CD14-positive monocyte (primary cell): ENCODE measurements at regions not wholly inside any gene's neighbourhood (a gene's known extent, or its start where the extent isn't known, plus 50 kb on each side); places are given as distances from the start of the nearest gene placed in this dataset.

ENCODE experiments used
- DNase-seq, 3 donors: peaks; one replicate each; pipeline ENCODE4 v3.0.0-alpha.2; 2011 to 2022
- H2AFZ ChIP-seq: 2 replicates; pipeline ENCODE4 v1.6.0; 2012; ENCODE audit warnings: mild to moderate bottlenecking, low read depth, low read length, inconsistent platforms; ENCODE audit not compliant: insufficient read depth, poor library complexity, severe bottlenecking
- H3K27ac ChIP-seq, 2 donors: 1 replicate in 1 of 2; 2 replicates in 1 of 2; pipeline ENCODE4 v1.5.1; 2012 to 2013; ENCODE audit warnings: low read length in 2 of 2, control low read depth in 1 of 2, inconsistent platforms in 1 of 2, low read depth in 1 of 2, mild to moderate bottlenecking in 1 of 2
- H3K27me3 ChIP-seq, 2 donors: one replicate each; pipeline versions ENCODE4 v1.6.0 to v1.6.1; 2011 to 2013; ENCODE audit warnings: low read length in 2 of 2; ENCODE audit not compliant: control insufficient read depth in 2 of 2, insufficient read depth in 2 of 2
- H3K36me3 ChIP-seq, 2 donors: replicated peaks in 1 of 2; 1 replicate in 1 of 2; 2 replicates in 1 of 2; pipeline versions ENCODE4 v1.5.1 to v1.6.1; 2012 to 2013; ENCODE audit warnings: low read length in 2 of 2, control low read depth in 1 of 2, inconsistent platforms in 1 of 2, mild to moderate bottlenecking in 1 of 2; ENCODE audit not compliant: insufficient read depth in 2 of 2, control insufficient read depth in 1 of 2
- H3K4me1 ChIP-seq, 2 donors: 1 replicate in 1 of 2; 2 replicates in 1 of 2; pipeline versions ENCODE4 v1.5.1 to v1.6.1; 2012 to 2013; ENCODE audit warnings: low read length in 2 of 2, control low read depth in 1 of 2, inconsistent platforms in 1 of 2, mild to moderate bottlenecking in 1 of 2, moderate library complexity in 1 of 2; ENCODE audit not compliant: insufficient read depth in 2 of 2, control insufficient read depth in 1 of 2
- H3K4me2 ChIP-seq: replicated peaks from 2 replicates; pipeline ENCODE3; 2012; ENCODE audit warnings: low read length, moderate library complexity, mild to moderate bottlenecking; ENCODE audit not compliant: poor library complexity, severe bottlenecking; ENCODE audit errors: extremely low read depth
- H3K4me3 ChIP-seq, 3 experiments: fragments of 200-600 bp in 1 of 3; sonication (generic) in 1 of 3; replicated peaks in 1 of 3; 1 replicate in 2 of 3; 2 replicates in 1 of 3; pipeline ENCODE4 v1.5.1; 2011 to 2013; ENCODE audit warnings: low read length in 3 of 3, mild to moderate bottlenecking in 3 of 3, control low read depth in 2 of 3, low read depth in 2 of 3, inconsistent platforms in 1 of 3, moderate library complexity in 1 of 3
- H3K79me2 ChIP-seq: 2 replicates; pipeline ENCODE4 v1.6.0; 2012; ENCODE audit warnings: mild to moderate bottlenecking, control low read depth, inconsistent platforms, low read length, moderate library complexity; ENCODE audit not compliant: insufficient read depth
- H3K9ac ChIP-seq: 2 replicates; pipeline ENCODE4 v1.6.0; 2017; ENCODE audit warnings: low read length, mild to moderate bottlenecking; ENCODE audit not compliant: insufficient read depth, poor library complexity, severe bottlenecking
- H3K9me3 ChIP-seq, 2 donors: replicated peaks in 1 of 2; 1 replicate in 1 of 2; 2 replicates in 1 of 2; pipeline versions ENCODE4 v1.5.1 to v1.6.1; 2012 to 2013; ENCODE audit warnings: low read length in 2 of 2, control low read depth in 1 of 2; ENCODE audit not compliant: control insufficient read depth in 1 of 2, insufficient read depth in 1 of 2
- H4K20me1 ChIP-seq: 2 replicates; pipeline ENCODE4 v1.6.0; 2012; ENCODE audit warnings: mild to moderate bottlenecking, low read length, control low read depth, moderate library complexity; ENCODE audit not compliant: insufficient read depth
- H3K27ac Mint-ChIP-seq, 7 donors: one replicate each; pipeline ENCODE4 v1.8.0; 2020; ENCODE audit warnings: mild to moderate bottlenecking in 7 of 7, mixed read lengths in 7 of 7, moderate library complexity in 6 of 7, inconsistent platforms in 2 of 7
- H3K27me3 Mint-ChIP-seq, 3 donors: one replicate each; pipeline ENCODE4 v1.8.0; 2021 to 2022; ENCODE audit warnings: low read depth in 3 of 3, mild to moderate bottlenecking in 3 of 3, mixed read lengths in 3 of 3, moderate library complexity in 3 of 3, inconsistent platforms in 1 of 3
- H3K36me3 Mint-ChIP-seq, 2 donors: one replicate each; pipeline ENCODE4 v1.8.0; 2020; ENCODE audit warnings: mixed read lengths in 2 of 2, inconsistent platforms in 1 of 2, mild to moderate bottlenecking in 1 of 2
- H3K4me1 Mint-ChIP-seq: one replicate; pipeline ENCODE4 v1.8.0; 2020; ENCODE audit warnings: mild to moderate bottlenecking, mixed read lengths
- H3K4me3 Mint-ChIP-seq, 2 donors: one replicate each; pipeline ENCODE4 v1.8.0; 2020; ENCODE audit warnings: mild to moderate bottlenecking in 2 of 2, mixed read lengths in 2 of 2, moderate library complexity in 1 of 2
- H3K9me3 Mint-ChIP-seq, 7 donors: one replicate each; pipeline ENCODE4 v1.8.0; 2020 to 2022; ENCODE audit warnings: mixed read lengths in 7 of 7, mild to moderate bottlenecking in 6 of 7, moderate library complexity in 6 of 7, inconsistent platforms in 2 of 7
- CTCF ChIP-seq: fragments of 200-600 bp; IDR thresholded peaks from one replicate; pipeline ENCODE4 v1.8.0; 2022; ENCODE audit warnings: antibody characterized with exemption, mild to moderate bottlenecking
- WGBS: methylation state at CpG from one replicate; pipeline ENCODE4 v1.1.5; 2013; ENCODE audit warnings: missing lambda C conversion rate; ENCODE audit not compliant: insufficient coverage; 5-methylcytosine and 5-hydroxymethylcytosine counted together
- intact Hi-C, 2 donors: fragments of 100-400 bp; cut with micrococcal nuclease; formaldehyde crosslinking; loops; one replicate each; pipeline versions ENCODE4 v1.15.0 to v1.15.1; 2023

GRCh38 chr20:50254466-50255079 lies 63.9 kb downstream of the CEBPB start:
- TF ChIP-seq CTCF = no peak
- Histone ChIP-seq H3K4me2 (no peak overlapping the region), H3K27me3 (no peaks in the 10 kb centered on the region), H2AFZ (no peak overlapping the region), H3K4me3 (no peak overlapping the region), H3K27ac (no peak overlapping the region), H3K9me3 (no peaks in the 10 kb centered on the region), H3K9ac (no peak overlapping the region), H3K36me3 (no peaks in the 10 kb centered on the region), H4K20me1 (no peaks in the 10 kb centered on the region), H3K79me2 (no peaks in the 10 kb centered on the region), H3K4me1 (peaks cover 37 to 50% of the 10 kb centered on the region in 2 donors)
- Mint-ChIP-seq H3K9me3 (no peaks in the 10 kb centered on the region), H3K4me1 (peaks cover 51% of the 10 kb centered on the region), H3K27me3 (peaks cover 0 to 11% (median 0%) of the 10 kb centered on the region in 3 donors), H3K36me3 (peaks cover 0 to 3% of the 10 kb centered on the region in 2 donors), H3K4me3 (no peak overlapping the region), H3K27ac (no peak overlapping the region)
- intact Hi-C loops = no loop called here
- DNase-seq = no peak
- WGBS = 100% methylated on average over 4 of the region's 11 CpGs

- Mint-ChIP-seq H3K4me3 (no peak overlapping the region), H3K4me1 (peaks cover 68% of the 10 kb centered on the region), H3K36me3 (peaks cover 3 to 7% of the 10 kb centered on the region in 2 donors), H3K27ac (peak overlapping the region in 2 of 7 donors; percentile 35 to 73), H3K9me3 (no peaks in the 10 kb centered on the region), H3K27me3 (peaks cover 0 to 8% (median 0%) of the 10 kb centered on the region in 3 donors)
- H3K27me3 ChIP-seq = no peaks in the 10 kb centered on the region
- no peaks in the 10 kb centered on the region for H3K9me3 ChIP-seq
- H3K36me3 ChIP-seq = no peaks in the 10 kb centered on the region
- peaks cover 57 to 69% of the 10 kb centered on the region in 2 donors for H3K4me1 ChIP-seq
- H4K20me1 ChIP-seq = no peaks in the 10 kb centered on the region
- intact Hi-C loops = no loop called here
- no peak overlapping the region for H3K4me3 ChIP-seq
- no peak overlapping the region for H3K27ac ChIP-seq
- H3K9ac ChIP-seq = no peak overlapping the region
- peak overlapping the region; percentile 25 for H2AFZ ChIP-seq
- no peak for DNase-seq
- 29% methylated on average over 3 of the region's 6 CpGs for WGBS
- no peak overlapping the region for H3K4me2 ChIP-seq
- no peak for TF ChIP-seq CTCF
- no peaks in the 10 kb centered on the region for H3K79me2 ChIP-seq
Measured at GRCh38 chr20:50256577-50256976, 65.9 kb downstream of the CEBPB start.
